ENCODE measurements at regions not wholly inside any gene's neighbourhood (a gene's known extent, or its start where the extent isn't known, plus 50 kb on each side); places are given as distances from the start of the nearest gene placed in this dataset.

DNA sequence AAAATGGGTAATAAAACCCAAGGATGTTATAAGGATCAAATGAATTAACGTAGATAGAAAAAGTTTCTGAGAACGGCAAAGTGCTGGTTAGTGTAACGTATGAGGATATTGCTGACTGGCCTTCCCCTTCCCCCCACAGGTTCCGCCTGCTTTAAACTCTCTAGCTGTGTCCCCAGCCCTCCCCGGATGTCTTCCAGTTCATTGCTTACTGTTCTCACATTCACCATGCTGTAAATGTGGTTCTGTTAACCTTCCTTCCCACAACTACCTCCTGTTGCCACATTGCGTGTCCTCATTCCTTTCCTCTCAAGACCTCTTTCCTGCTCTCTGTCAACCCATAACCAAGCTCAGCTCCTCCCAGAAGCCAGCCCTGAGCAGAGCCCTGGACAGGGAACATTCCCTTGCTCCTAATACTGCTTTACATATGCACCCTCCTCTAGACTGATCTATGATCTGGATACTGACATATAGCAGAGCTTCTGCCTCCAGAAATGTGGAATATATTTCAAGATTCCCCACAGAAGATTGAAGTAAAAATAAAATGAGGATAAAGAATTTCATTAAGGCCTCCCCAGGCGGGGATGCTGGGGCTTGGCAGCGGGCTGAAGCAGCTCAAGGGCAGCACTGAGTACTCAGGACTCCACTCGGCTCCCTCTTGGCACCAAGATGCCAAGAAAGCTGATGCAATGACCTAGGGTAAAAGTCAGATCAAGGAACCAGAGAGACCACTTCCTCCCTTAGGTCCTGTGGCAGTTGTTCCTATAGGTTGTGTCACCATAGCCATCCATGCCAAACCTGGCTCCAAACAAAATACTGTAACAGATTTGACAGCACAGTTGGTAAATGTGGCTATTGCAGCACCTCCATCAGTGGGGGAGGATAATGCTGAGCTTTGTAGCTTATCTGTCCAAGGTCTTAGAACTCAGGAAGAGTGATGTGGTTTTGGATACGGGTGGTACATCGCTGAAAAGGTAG lies 136.4 kb upstream of the PIK3C3 start:
- Histone ChIP-seq H3K9me3 (ENCODE audit: insufficient read depth, low read length) (no peaks in the 10 kb centered on the region), H3K9me2 (replicated peaks; ENCODE audit: insufficient read depth, low read length) (no peaks in the 10 kb centered on the region), H3K4me3 (ENCODE audit: insufficient read depth, low read length, poor library complexity, severe bottlenecking) (no peak overlapping the region), H3F3A (ENCODE audit: insufficient read depth) (no peaks in the 10 kb centered on the region), H3K9ac (ENCODE audit: low read length) (no peak overlapping the region), H3K27ac (ENCODE audit: low read depth, low read length) (no peak overlapping the region), H3K27me3 (ENCODE audit: low read length) (no peaks in the 10 kb centered on the region), H3K36me3 (ENCODE audit: low read length) (no peaks in the 10 kb centered on the region), H3K79me2 (ENCODE audit: insufficient read depth, low read length) (no peaks in the 10 kb centered on the region), H2AFZ (ENCODE audit: low read depth, low read length, severe bottlenecking) (no peak overlapping the region), H3K4me2 (ENCODE audit: low read depth, low read length, poor library complexity, severe bottlenecking) (no peak overlapping the region), H4K20me1 (ENCODE audit: low read depth, low read length) (no peaks in the 10 kb centered on the region)
- no peak for TF ChIP-seq EZH2phosphoT487 (conservative IDR thresholded peaks at IDR 0.05; ENCODE audit: low read length)
- TF ChIP-seq, protein P1, sequence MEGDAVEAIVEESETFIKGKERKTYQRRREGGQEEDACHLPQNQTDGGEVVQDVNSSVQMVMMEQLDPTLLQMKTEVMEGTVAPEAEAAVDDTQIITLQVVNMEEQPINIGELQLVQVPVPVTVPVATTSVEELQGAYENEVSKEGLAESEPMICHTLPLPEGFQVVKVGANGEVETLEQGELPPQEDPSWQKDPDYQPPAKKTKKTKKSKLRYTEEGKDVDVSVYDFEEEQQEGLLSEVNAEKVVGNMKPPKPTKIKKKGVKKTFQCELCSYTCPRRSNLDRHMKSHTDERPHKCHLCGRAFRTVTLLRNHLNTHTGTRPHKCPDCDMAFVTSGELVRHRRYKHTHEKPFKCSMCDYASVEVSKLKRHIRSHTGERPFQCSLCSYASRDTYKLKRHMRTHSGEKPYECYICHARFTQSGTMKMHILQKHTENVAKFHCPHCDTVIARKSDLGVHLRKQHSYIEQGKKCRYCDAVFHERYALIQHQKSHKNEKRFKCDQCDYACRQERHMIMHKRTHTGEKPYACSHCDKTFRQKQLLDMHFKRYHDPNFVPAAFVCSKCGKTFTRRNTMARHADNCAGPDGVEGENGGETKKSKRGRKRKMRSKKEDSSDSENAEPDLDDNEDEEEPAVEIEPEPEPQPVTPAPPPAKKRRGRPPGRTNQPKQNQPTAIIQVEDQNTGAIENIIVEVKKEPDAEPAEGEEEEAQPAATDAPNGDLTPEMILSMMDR (IDR thresholded peaks at IDR 0.05; ENCODE audit: insufficient read depth, low read length, poor library complexity, severe bottlenecking), result no peak

DNA sequence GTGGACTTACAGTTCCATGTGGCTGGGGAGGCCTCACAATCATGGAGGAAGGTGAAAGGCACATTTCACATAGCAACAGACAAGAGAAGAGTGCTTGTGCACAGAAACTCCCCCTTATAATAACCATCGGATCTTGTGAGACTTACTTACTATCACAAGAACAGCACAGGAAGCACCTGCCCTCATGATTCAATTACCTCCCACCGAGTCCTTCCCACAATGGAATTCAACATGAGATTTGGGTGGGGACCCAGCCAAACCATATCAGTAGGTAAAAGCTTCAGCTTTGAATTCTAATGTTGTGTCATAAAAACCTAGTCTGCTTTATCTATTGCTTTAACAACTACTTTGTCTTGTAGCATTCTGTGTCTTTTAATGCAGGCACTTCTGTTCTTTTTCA lies 140.4 kb upstream of the PIK3C3 start:
- no peak overlapping the region for H3K9ac ChIP-seq (ENCODE audit: low read length)
- H3F3A ChIP-seq (ENCODE audit: insufficient read depth), result no peaks in the 10 kb centered on the region
- no peaks in the 10 kb centered on the region for H3K36me3 ChIP-seq (ENCODE audit: low read length)
- H3K79me2 ChIP-seq (ENCODE audit: insufficient read depth, low read length), result no peaks in the 10 kb centered on the region
- H3K27me3 ChIP-seq (ENCODE audit: low read length), result no peaks in the 10 kb centered on the region
- no peak overlapping the region for H3K4me3 ChIP-seq (ENCODE audit: insufficient read depth, low read length, poor library complexity, severe bottlenecking)
- no peaks in the 10 kb centered on the region for H3K9me3 ChIP-seq (ENCODE audit: insufficient read depth, low read length)
- no peak overlapping the region for H3K27ac ChIP-seq (ENCODE audit: low read depth, low read length)
- no peaks in the 10 kb centered on the region for H4K20me1 ChIP-seq (ENCODE audit: low read depth, low read length)
- no peak overlapping the region for H3K4me2 ChIP-seq (ENCODE audit: low read depth, low read length, poor library complexity, severe bottlenecking)
- H3K9me2 ChIP-seq (replicated peaks; ENCODE audit: insufficient read depth, low read length), result no peaks in the 10 kb centered on the region
- H2AFZ ChIP-seq (ENCODE audit: low read depth, low read length, severe bottlenecking), result no peak overlapping the region
- no peak for TF ChIP-seq EZH2phosphoT487 (conservative IDR thresholded peaks at IDR 0.05; ENCODE audit: low read length)
- TF ChIP-seq, protein P1 (IDR thresholded peaks at IDR 0.05; ENCODE audit: insufficient read depth, low read length, poor library complexity, severe bottlenecking), result no peak

DNA sequence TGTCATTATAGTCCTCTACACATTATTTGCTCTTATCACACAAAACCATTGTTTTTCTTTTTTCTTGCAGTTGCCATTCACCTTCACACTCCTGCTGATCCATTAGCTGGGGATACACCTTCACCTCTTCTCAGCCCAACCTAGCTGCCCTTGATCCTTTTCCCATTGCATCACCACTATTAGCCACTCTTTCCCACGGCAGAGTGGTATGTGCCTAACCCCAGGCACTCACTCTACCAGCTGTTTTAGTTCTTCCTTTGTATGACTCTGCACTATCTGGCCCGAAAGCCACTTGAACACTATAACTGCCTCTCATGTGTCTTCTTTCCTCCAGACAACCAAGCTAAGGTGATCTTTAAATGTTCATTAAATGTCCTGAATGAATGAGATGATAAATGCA lies 145.4 kb upstream of the PIK3C3 start:
- H3K27ac ChIP-seq (ENCODE audit: low read depth, low read length), result no peak overlapping the region
- H3K27me3 ChIP-seq (ENCODE audit: low read length), result no peaks in the 10 kb centered on the region
- no peak overlapping the region for H3K9ac ChIP-seq (ENCODE audit: low read length)
- H3K36me3 ChIP-seq (ENCODE audit: low read length), result no peaks in the 10 kb centered on the region
- H3K4me3 ChIP-seq (ENCODE audit: insufficient read depth, low read length, poor library complexity, severe bottlenecking), result no peak overlapping the region
- no peaks in the 10 kb centered on the region for H3F3A ChIP-seq (ENCODE audit: insufficient read depth)
- no peaks in the 10 kb centered on the region for H3K79me2 ChIP-seq (ENCODE audit: insufficient read depth, low read length)
- H4K20me1 ChIP-seq (ENCODE audit: low read depth, low read length), result no peaks in the 10 kb centered on the region
- no peak for TF ChIP-seq EZH2phosphoT487 (conservative IDR thresholded peaks at IDR 0.05; ENCODE audit: low read length)
- TF ChIP-seq, protein P1 (IDR thresholded peaks at IDR 0.05; ENCODE audit: insufficient read depth, low read length, poor library complexity, severe bottlenecking), result no peak
- H2AFZ ChIP-seq (ENCODE audit: low read depth, low read length, severe bottlenecking), result no peak overlapping the region
- H3K9me3 ChIP-seq (ENCODE audit: insufficient read depth, low read length), result no peaks in the 10 kb centered on the region
- no peaks in the 10 kb centered on the region for H3K9me2 ChIP-seq (replicated peaks; ENCODE audit: insufficient read depth, low read length)
- no peak overlapping the region for H3K4me2 ChIP-seq (ENCODE audit: low read depth, low read length, poor library complexity, severe bottlenecking)

Measured in SU-DHL-6 (cell line).